PC-3 (cell line): ENCODE measurements at regions not wholly inside any gene's neighbourhood (a gene's known extent, or its start where the extent isn't known, plus 50 kb on each side); places are given as distances from the start of the nearest gene placed in this dataset.

ENCODE experiments used
- EZH2 ChIP-seq: fragments of 300-600 bp; sonication (generic); IDR thresholded peaks from one replicate; pipeline ENCODE4 v1.6.1; 2017; ENCODE audit warnings: antibody characterized with exemption, mild to moderate bottlenecking, low read length; ENCODE audit not compliant: unreplicated experiment
- TF ChIP-seq, protein P1 (sequence below): fragments of 300-600 bp; sonication (generic); conservative IDR thresholded peaks from 2 replicates; pipeline ENCODE4 v1.5.1; 2017; ENCODE audit warnings: antibody characterized with exemption, low read depth, mild to moderate bottlenecking, low read length

DNA sequence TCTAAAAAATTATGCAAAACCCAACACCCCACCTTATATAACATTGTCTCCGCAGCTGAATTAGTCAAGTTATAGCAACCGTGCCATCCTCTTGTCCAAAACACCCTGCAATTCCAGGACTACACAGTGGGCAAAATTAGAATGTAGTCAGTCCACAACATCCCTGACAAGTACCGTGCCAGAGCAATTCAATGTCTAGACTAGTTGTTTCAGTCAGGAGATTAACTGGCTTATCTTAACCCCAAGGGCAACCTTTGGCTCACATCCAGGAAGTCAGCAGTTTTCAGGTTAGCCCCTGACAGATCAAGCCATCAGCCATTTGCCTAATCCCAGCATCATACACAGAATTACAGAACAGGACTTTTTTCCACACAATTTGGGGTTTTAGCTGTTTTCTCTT is 240.8 kb upstream of the TMEM161B start:
- TF ChIP-seq, protein P1, sequence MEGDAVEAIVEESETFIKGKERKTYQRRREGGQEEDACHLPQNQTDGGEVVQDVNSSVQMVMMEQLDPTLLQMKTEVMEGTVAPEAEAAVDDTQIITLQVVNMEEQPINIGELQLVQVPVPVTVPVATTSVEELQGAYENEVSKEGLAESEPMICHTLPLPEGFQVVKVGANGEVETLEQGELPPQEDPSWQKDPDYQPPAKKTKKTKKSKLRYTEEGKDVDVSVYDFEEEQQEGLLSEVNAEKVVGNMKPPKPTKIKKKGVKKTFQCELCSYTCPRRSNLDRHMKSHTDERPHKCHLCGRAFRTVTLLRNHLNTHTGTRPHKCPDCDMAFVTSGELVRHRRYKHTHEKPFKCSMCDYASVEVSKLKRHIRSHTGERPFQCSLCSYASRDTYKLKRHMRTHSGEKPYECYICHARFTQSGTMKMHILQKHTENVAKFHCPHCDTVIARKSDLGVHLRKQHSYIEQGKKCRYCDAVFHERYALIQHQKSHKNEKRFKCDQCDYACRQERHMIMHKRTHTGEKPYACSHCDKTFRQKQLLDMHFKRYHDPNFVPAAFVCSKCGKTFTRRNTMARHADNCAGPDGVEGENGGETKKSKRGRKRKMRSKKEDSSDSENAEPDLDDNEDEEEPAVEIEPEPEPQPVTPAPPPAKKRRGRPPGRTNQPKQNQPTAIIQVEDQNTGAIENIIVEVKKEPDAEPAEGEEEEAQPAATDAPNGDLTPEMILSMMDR = no peak
- no peak for TF ChIP-seq EZH2
